GM19438 (cell line): ENCODE measurements at regions not wholly inside any gene's neighbourhood (a gene's known extent, or its start where the extent isn't known, plus 50 kb on each side); places are given as distances from the start of the nearest gene placed in this dataset.

Experiments
- ATAC-seq: cut with Tn5 transposase; IDR thresholded peaks from one replicate; pipeline ENCODE4 v1.9.1; 2021; ENCODE audit warnings: low read depth; ENCODE audit not compliant: unreplicated experiment

DNA sequence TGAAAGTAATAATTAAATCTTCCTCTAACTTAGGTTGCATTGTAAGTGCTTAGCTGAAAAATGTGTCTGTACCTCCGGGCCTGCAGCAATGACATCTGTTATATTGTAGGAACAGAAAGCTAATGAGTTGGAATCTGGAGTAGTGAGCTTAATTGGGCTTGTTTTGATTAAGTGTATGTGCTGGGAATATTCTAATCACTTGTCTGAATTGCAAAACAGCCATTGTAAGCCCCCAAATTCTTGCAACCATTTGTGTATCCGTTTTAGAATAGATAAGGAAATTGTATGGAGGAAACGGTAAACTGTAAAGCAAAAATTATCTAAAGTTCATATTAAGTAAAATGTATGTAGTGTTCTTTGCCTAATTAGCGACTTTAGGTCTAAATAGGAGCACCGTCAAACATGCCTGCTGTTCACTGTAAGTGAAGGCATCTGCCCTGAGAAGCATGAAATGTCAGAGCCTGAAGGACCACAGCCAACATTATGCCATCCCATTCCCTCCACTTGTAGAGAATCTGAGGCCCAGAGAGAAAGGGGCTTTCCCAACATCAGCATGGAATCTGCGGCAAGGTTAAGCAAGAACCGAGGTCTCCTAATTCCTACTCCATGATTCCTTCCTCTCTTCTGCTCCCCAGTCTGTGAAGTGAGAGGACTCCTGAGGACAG lies 466.4 kb downstream of the TDRD15 start:
- ATAC-seq = no peak

- ATAC-seq = no peak
These were observed 468.2 kb downstream of the TDRD15 start for GRCh38 chr2:21591926-21592325.

DNA sequence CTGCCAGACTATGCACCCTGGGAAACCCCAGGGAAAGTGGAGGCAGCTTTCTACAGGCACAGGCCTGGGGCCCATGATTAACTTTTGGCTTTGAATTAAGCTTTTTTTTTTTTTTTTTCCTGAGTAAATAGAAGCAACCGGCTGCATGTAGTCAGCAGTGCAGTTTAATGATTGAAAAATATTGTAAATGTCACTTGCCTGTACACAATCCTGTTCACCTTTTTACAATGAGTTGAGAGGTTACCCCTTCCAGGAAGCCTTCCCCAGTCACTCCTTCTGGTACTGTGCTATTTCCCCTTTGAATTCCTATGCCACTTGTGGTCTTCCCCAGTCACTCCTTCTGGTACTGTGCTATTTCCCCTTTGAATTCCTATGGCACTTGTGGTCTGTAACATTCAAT lies 475.6 kb downstream of the TDRD15 start:
- ATAC-seq = no peak

- ATAC-seq = no peak
These were observed 479.0 kb downstream of the TDRD15 start for GRCh38 chr2:21602789-21603188.

DNA sequence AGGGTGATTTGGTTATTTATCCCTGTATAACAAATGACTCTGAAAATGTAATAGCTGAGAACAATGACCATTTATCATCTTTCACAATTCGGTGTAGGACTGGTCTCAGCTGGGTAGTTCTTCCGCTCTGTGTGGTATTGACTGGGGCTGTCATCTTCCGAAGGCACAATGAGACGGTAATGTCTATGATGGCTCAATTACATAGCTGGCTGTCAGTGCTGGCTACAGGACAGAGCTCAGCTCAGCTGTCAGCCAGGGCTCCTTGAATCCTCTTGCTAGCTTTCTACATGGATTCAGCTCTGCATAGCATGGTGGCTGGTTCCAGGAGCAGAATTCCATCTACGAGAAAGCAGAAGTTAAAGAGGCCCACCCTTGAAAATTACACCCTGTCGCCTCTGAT lies 483.8 kb downstream of the TDRD15 start:
- no peak for ATAC-seq

- no peak for ATAC-seq
These were observed 486.5 kb downstream of the TDRD15 start for GRCh38 chr2:21610304-21610703.

DNA sequence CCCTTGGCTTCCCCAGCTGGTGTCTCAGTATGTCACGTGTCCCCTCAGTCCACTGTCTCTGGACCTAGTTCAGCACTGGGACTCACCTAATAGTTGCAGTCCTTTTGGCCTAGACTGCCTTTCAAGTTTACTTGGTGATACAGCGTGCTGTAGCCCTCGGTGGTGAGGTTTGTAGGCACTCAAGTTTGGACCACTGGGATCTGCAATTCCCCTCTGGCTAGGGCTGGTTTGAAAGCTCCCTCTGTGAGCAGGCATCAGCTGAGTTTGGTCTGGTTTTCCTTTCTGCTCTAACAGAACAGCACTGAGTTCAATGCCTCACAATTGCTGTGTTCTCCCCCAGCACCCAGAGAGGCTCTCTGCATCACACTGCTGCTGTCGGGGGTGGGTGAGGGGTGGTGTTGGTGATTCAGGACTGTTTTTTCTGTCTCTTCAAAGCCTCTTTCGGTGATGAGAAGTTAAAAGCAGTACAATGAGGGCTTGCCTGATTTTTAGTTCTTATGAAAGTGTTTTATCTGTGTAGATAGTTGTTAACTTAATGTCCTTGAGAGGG lies 494.2 kb downstream of the TDRD15 start:
- no peak for ATAC-seq

DNA sequence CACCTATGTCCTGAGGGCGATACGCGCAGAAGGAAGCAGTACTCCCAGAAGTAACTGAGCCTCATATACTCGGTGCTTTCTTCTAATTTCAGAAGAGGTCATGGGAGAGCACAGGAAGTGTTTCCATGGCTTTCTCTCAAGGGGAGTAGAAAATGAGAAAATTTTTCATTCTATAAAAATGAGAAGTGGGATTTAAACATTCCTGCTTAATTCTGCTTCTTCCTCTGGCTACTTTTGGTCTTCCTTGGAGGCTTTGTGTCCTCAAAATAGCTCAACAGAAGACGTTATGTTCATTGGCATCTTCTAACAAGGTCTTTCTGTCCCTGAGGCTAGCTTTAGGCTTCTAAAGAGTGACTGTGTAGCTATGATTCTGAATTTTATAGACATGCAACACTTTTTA lies 497.0 kb downstream of the TDRD15 start:
- ATAC-seq = no peak

DNA sequence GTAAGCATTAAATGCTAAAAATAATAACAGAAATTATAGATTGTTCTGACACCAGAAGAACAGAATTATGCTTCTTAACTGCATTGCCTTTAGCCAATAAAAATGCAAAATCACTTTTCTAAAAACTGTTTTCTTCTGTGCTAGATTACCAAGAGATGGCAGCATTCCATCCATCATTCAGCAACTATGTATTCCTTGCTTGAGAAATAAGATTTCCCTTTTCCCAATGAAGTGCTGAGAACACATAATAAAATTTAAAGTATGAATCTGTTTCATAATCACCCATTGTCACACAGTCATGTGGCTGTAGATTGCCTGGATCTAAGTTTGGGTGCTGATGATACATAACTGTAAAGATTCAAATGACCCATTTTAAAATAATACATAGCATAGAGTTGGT lies 504.2 kb downstream of the TDRD15 start:
- ATAC-seq = no peak

GRCh38 chr2:21633015-21633414 lies 509.2 kb downstream of the TDRD15 start:
- ATAC-seq = no peak

DNA sequence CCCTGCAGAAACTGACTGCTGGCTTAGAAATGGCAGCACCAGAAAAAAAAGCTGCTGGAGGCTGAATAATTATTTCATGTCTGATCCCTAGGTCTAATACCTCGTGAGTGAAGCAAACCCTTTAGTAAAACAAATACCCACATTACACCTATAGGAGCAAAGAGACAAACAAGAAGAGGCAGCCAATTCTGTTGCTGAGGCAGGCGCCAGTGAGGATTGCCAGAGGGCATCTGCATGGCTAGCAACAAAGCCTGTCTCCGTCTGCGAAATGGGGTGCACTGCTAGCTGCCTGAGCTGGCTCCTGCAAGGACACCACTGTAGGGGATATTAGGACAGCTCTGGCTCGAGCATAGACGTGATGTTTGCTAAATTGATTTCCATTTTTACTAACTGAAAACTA lies 509.7 kb downstream of the TDRD15 start:
- no peak for ATAC-seq

DNA sequence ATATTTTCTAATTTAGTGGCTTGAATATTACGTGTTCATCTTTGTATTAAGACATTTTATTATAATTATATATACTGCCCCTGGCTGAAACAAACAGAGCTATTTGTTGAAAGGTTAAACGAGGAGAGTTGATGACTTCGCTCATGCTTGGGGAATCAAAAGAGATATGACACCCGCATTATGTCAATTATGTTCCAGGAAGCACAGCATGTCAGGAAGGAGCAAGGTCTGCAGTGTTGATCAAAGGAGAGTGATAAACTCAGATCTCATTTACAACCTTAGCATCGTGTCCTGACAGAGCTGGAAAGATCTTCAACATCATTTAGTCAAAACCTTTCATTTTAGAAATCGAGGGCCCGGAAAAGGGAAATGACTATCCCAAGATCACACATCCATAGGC lies 510.1 kb downstream of the TDRD15 start:
- no peak for ATAC-seq

DNA sequence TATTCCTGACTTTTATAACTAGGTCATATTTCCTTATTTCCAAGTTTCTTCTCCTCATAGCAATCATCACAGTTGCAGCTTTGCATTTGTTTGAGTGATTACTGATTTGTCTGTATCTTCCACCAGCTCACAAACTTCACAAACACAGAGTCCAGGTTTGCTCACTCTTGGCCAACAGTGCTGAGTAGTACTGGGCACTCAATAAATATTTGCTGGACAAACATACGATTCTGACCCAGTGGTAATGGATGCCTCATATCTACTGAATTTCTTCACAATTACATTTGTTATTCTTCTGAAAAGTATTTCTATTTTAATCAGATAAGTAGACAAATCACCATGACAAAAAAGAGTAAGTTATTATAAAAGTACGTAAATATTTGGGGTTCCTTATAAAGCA lies 516.3 kb downstream of the TDRD15 start:
- no peak for ATAC-seq

GRCh38 chr2:21642647-21643046 lies 518.9 kb downstream of the TDRD15 start:
- ATAC-seq = no peak

DNA sequence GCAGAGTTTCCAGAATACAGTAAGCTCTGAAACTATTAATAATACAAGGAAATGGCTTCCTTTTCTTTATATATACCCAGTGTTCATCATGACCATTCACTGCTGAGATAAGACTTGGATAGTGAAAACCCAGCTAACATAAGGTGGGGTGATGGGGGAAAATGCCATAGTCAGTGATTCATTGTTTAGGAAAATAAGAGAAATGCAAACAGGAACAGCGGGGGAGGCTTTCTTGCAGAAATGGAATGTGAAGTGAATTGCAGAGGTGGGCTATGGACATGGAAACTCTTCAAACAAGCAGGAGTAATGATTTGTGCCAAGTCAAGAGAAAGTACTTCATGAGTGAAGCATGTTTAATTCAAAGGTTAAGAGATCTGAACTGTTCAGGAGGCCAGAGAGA lies 519.4 kb downstream of the TDRD15 start:
- no peak for ATAC-seq

DNA sequence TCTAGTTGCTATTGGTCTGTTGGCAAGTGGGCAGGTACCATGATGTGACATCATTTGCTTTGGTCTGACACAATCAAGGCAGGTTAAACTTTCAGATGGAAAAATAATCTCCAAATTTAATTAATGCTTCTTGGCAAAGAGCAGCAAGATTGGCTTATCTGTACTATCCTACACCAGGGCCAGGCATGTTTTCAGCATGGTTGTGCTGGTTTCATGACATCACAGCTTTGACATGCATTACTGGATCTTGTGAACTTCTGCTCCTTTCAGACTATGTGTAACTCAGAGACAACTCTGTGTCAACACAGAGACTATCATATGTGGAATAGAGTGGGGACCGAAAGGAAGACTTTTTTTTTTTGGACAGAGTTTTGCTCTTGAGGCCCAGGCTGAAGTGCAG lies 520.5 kb downstream of the TDRD15 start:
- ATAC-seq = no peak

DNA sequence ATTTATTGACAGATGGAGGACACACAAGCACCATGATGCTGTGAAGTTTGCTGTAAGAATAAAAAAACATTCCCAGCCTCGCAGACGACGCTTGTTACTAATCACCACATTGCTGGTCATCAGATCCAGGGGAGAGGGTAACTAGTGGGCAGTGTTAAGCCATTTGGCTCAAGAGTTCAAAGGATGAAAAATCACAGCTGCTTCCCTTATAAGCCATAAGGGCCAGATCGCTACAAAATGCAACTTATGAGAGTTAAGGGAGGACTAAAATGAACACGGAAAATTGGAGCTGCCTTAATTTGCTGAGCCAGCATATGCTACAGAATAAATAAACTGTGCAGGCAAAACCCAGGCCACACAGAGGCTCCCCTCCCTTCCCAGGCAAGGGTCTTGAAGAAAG lies 522.6 kb downstream of the TDRD15 start:
- ATAC-seq = no peak

DNA sequence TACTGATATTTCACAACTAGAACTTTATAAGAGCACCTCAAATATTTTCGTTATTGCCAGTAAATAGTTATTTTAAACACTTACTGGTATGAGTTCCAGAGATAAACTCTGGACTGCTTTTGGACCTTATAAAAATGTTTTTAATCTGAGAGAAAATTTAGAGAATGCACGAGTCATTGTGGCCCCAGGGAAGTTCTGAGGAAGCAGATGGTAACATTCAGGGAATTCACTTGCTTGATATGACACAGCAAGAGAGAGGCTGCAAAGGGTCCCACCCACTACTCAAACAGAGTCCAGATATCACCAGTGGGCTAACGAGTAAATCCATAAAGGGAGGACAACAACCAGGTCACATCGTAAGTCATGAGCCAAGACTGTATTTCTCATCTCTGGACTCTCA lies 526.8 kb downstream of the TDRD15 start:
- ATAC-seq = no peak

DNA sequence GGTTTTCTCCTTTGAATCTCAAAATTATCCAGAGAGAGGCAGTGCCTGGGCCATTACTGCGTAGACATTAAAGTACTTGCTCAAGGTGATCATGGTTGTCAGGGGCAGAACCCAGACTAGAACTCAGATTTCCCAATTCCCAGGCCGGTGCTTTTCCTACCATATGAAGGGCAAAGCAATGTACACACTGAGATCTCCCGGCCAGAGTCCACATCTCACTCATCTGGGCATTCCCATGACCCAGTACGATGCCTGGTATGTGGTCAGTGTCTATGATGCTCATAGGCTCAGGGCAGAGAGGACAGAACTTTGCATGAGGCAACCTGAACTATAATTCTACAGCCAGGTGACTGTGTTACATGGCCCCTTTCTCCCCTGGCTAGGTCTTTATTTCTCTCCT lies 531.4 kb downstream of the TDRD15 start:
- no peak for ATAC-seq

- no peak for ATAC-seq
These were observed 532.7 kb downstream of the TDRD15 start for GRCh38 chr2:21656330-21657075.

DNA sequence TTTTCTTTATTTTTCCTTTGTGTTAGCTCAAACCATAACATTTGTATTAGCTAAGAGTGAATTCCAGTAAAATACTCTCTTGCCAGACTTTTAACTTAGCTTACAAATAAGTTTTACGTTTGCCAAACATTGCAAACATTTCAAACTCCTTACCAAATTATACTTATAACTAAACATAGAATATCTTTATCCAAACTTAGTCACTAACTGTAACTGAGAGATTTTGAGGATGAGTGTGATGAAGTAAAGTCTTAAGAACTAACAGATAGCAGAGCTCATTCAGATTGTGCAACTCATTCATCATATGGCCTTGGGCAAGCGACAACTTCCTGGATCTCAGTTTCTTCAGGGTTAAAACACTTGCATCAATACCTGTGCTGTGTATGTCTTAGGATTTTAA lies 533.7 kb downstream of the TDRD15 start:
- ATAC-seq = no peak

- no peak for ATAC-seq
These were observed 534.5 kb downstream of the TDRD15 start for GRCh38 chr2:21658269-21658668.
